Panc1 (cell line): ENCODE measurements at regions not wholly inside any gene's neighbourhood (a gene's known extent, or its start where the extent isn't known, plus 50 kb on each side); places are given as distances from the start of the nearest gene placed in this dataset.

Experiments used
- POLR2AphosphoS5 ChIP-seq: IDR thresholded peaks from 2 replicates; pipeline ENCODE4 v1.6.1; 2012; ENCODE audit warnings: mild to moderate bottlenecking, low read depth, low read length, moderate library complexity
- TF ChIP-seq, protein P1 (sequence below): fragments of 450-650 bp; IDR thresholded peaks from 2 replicates; pipeline ENCODE4 v1.5.1; 2017; ENCODE audit warnings: mild to moderate bottlenecking

DNA sequence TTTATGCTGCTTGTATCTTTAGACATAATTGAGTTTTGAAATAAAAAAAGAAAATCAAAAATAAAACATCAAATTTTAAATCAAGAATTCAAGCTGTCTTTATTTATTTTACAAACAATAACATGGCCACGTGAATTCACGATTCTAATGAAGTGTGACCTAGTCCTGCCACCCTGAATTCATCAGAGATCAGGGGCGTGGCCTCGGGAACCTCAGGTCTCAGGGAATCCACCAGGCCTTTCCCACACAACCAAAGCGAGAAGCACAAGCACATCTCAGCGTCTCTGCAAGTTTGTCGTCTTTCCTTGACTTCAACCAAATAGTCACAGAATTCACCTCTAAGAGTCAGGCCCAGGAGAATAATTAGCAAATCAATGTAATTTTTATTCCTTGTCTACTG is 107.9 kb downstream of the DACT2 start:
- no peak for TF ChIP-seq POLR2AphosphoS5
- TF ChIP-seq, protein P1, sequence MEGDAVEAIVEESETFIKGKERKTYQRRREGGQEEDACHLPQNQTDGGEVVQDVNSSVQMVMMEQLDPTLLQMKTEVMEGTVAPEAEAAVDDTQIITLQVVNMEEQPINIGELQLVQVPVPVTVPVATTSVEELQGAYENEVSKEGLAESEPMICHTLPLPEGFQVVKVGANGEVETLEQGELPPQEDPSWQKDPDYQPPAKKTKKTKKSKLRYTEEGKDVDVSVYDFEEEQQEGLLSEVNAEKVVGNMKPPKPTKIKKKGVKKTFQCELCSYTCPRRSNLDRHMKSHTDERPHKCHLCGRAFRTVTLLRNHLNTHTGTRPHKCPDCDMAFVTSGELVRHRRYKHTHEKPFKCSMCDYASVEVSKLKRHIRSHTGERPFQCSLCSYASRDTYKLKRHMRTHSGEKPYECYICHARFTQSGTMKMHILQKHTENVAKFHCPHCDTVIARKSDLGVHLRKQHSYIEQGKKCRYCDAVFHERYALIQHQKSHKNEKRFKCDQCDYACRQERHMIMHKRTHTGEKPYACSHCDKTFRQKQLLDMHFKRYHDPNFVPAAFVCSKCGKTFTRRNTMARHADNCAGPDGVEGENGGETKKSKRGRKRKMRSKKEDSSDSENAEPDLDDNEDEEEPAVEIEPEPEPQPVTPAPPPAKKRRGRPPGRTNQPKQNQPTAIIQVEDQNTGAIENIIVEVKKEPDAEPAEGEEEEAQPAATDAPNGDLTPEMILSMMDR = no peak
